HG02623 (cell line): ENCODE measurements at regions not wholly inside any gene's neighbourhood (a gene's known extent, or its start where the extent isn't known, plus 50 kb on each side); places are given as distances from the start of the nearest gene placed in this dataset.
"Not testable (repeated sequence)": the region's sequence is repeated elsewhere in the genome, so short reads cannot be mapped to it uniquely, and the experiment has no call there.

Experiments used
- ATAC-seq: cut with Tn5 transposase; IDR thresholded peaks from one replicate; pipeline ENCODE4 v1.9.1; 2021; ENCODE audit warnings: moderate library complexity; ENCODE audit not compliant: unreplicated experiment

- no peak for ATAC-seq
These were observed 301.0 kb downstream of the TBC1D4 start for GRCh38 chr13:75180805-75181455.

GRCh38 chr13:75178436-75178835, 303.5 kb downstream of the TBC1D4 start:
- ATAC-seq = no peak

GRCh38 chr13:75175575-75175974, 306.4 kb downstream of the TBC1D4 start:
- ATAC-seq = no peak

GRCh38 chr13:75175097-75175496, 306.9 kb downstream of the TBC1D4 start:
- ATAC-seq = not testable (repeated sequence)

GRCh38 chr13:75174481-75174880, 307.5 kb downstream of the TBC1D4 start:
- no peak for ATAC-seq

- no peak for ATAC-seq
These were observed 308.3 kb downstream of the TBC1D4 start for GRCh38 chr13:75173457-75174356.

- no peak for ATAC-seq
These were observed 311.7 kb downstream of the TBC1D4 start for GRCh38 chr13:75170311-75170710.

- no peak for ATAC-seq
These were observed 316.3 kb downstream of the TBC1D4 start for GRCh38 chr13:75165543-75166230.

- ATAC-seq = no peak
These were observed 320.2 kb downstream of the TBC1D4 start for GRCh38 chr13:75161804-75162203.

- ATAC-seq = no peak
These were observed 321.0 kb downstream of the TBC1D4 start for GRCh38 chr13:75160984-75161383.

GRCh38 chr13:75154331-75154730, 327.6 kb downstream of the TBC1D4 start:
- ATAC-seq = no peak

- no peak for ATAC-seq
These were observed 328.1 kb downstream of the TBC1D4 start for GRCh38 chr13:75153834-75154233.

- no peak for ATAC-seq
These were observed 328.6 kb downstream of the TBC1D4 start for GRCh38 chr13:75153386-75153785.

GRCh38 chr13:75151081-75151643, 330.8 kb downstream of the TBC1D4 start:
- no peak for ATAC-seq

- ATAC-seq = no peak
These were observed 332.2 kb downstream of the TBC1D4 start for GRCh38 chr13:75149776-75150175.

GRCh38 chr13:75147946-75148345, 334.0 kb downstream of the TBC1D4 start:
- no peak for ATAC-seq

- no peak for ATAC-seq
These were observed 335.5 kb downstream of the TBC1D4 start for GRCh38 chr13:75146436-75146835.

GRCh38 chr13:75145927-75146326, 336.0 kb downstream of the TBC1D4 start:
- no peak for ATAC-seq

GRCh38 chr13:75139291-75139690, 342.7 kb downstream of the TBC1D4 start:
- ATAC-seq = no peak

- no peak for ATAC-seq
These were observed 343.9 kb downstream of the TBC1D4 start for GRCh38 chr13:75137911-75138571.

GRCh38 chr13:75136151-75136550, 345.8 kb downstream of the TBC1D4 start:
- no peak for ATAC-seq
